GM21447 (cell line): ENCODE measurements at regions not wholly inside any gene's neighbourhood (a gene's known extent, or its start where the extent isn't known, plus 50 kb on each side); places are given as distances from the start of the nearest gene placed in this dataset.

Experiments
- ATAC-seq: cut with Tn5 transposase; IDR thresholded peaks from one replicate; pipeline ENCODE4 v1.9.1; 2021; ENCODE audit not compliant: unreplicated experiment

DNA sequence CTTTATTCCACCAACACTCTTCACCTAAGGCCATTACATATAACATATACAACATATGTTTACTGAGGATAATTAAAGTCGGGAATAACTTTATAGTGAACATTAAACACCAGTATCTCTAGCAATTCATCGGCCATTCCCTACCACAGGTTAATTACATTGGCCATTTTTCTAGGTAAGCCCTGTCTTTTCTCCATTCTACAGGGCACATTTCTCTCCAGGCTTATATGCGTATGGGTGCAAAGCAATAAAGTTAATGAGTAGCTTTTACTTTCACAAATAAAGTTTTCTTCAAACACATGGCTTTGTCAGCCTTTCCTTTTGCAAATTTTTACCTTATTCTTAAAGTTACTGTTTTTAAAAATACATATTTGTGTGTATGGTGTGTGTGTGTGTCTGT, 111.9 kb upstream of the IQCM start:
- ATAC-seq = no peak

DNA sequence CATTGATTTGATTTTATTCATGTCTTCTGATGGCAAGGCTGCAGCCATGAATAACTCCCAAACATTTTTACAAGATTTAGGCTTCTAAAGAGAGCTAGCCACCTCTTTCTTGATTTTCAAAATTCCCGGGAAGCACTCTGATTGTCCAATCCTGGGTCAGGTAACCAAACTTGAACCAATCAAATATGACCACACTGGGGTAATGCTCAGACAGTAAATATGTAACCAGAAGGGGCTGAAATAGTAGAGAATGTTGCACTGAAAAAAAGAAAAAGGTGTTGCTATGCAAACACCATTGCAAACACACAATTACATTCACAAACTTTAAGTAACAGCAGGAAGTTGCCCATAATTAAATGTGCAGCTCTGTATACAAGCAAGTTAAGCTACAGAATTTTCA, 112.9 kb upstream of the IQCM start:
- no peak for ATAC-seq

DNA sequence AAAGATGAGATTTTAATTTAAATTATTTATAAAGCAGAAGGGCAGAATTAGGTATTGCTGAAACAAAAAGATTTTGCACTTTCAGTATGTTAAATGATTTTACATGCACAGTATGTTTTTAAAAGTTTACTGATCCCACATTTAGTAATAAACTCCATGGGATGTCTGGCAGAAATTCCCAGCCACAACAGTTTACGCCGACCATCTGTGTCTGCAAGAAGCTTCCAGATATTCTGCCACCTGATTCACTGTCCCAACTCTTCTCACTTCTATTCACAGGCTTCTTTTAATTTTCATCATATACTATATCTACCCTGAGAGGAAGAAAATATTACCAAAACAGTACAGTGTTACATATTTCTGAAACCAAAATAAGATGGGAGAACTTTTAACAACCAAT, 115.8 kb upstream of the IQCM start:
- ATAC-seq = no peak

DNA sequence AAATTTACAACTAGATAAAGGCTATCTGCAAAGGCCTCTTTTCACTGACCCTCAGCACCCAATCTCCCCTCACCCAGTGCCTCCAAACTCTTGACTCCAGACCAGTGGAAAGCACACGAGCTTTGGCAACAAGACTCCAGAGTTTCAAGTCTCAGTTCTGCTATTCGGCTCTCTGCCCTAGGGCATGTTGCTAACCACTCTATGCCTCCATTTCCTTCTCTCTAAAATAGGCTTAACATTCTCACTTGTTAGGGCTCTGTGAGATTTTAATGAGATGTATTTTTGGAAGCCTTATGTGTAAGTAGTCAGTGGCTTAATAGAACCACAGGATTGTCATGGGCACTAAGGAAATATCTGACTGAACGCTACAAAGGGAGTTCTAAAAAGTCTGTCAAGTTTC, 116.5 kb upstream of the IQCM start:
- ATAC-seq = no peak

DNA sequence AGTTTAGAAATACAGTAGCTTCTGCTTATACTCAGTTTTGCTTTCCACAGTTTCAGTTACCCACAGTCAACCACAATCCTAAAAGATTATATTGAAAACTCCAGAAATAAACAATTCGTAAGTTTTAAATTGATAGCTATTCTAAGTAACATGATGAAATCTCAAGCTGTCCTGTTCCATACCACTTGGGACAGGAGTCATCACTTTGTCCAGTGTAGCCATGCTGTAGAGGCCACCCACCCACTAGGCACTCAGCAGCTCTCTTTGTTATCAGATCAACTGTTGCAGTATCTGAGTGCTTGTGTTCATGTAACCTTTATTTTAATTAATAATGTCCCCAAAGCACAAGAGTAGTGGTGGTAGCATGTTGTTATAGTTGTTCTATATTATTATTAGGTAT, 117.5 kb upstream of the IQCM start:
- no peak for ATAC-seq

DNA sequence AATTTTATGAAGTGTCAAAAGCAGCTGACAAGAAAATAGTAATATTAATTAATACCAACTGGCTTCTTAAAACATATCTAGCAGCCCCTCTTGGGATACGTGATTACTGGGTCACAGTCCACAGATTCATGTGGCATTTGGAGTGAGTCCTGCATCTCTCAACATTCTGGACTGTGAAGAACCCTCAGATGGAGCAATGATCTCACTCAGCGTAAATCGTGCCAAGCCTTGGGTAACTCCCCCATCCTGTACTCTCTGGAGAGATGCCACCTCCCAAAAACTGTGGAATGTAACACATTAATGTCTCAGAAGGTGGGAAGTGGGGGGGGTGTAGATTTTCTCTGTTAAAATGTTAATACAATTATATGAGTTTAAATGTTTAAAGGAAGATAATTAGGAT, 118.2 kb upstream of the IQCM start:
- no peak for ATAC-seq

DNA sequence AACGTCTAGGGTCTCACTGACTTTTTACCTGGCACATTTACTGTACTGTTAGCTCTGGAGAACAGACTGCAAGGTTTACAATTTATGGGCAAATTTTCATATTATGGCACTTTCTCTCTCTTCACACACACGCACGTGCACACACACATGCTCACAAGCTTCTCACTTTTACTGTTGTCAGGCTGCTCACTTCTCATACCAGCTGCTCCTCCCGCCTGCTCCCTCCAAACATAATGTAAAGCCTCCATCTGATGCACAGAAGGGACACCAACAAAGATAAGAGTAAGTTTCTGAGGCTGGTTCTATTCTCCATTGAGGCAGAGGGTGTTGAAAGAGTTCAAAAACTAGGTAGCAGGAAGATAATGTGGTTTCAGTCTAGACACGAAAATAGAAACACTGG, 128.9 kb upstream of the DCLK2 start:
- ATAC-seq = no peak

DNA sequence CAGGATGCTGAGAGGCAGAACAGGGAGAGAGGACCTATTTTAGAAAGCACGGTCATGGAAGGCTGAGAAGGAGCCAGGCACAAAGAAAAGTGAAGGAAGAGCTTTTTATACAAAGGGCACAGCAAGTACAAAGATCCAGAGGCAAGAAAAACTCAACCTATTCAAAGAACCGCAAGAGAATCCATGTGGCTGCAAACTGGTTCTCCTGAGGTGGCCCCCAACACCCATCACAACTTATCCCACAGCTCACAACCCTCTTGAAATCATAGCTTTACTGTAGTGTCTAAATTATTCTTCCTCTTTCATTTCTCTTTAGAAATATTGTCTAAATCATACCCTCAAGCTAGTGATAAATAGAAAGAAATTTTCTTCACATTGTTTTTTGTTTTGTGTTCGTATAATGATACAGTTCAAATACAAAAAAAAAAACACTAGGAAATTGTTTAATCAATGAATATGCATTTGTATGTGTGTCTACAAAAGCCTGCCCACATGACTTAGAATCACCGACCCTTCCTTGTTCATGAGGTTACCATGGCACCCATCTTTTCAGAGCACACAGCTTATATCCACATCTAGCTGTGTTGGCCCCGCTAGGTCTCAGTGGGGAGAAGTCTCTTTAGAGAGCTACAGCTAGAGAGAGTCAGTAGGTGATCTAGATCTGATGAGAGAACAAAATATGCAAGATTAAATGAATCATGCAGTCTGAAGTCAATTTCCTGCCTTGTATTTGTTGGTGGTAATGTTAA, 126.9 kb upstream of the DCLK2 start:
- no peak for ATAC-seq

DNA sequence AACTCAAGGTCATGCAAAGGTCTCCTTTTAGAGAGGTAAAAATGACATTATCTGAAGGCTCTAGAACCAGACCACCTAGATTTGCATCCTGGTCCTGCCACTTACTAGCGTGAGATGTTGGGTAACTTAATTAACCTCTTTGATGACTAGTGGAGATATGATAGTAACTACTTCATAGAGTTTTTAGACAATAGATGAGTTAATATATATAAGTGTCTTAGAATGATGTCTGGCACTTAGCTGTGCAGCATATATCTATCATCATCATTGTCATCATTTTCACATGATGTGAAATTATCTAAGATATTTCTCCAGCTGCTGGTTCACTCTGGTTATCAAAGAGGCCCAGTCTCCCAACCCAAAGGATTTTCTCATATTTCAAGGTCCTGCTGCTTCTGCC, 126.1 kb upstream of the DCLK2 start:
- ATAC-seq = no peak

DNA sequence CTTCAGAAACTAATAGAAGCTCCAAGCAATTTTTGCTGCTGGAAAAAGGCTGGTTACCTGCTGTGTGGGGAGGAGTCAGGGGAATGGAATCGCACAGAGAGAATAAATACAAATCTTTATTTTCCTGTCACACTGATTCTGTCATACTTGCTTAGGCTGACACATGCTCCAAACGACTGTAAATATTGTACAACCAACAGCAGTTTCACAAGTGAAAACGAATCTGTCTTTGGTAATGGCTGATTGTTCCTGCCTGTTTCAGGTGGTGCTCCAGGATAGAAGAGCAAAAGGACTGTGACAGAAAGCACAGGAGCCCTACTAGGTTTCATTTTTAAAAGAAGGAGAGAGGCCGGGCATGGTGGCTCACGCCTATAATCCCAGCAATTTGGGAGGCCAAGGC, 125.5 kb upstream of the DCLK2 start:
- no peak for ATAC-seq

DNA sequence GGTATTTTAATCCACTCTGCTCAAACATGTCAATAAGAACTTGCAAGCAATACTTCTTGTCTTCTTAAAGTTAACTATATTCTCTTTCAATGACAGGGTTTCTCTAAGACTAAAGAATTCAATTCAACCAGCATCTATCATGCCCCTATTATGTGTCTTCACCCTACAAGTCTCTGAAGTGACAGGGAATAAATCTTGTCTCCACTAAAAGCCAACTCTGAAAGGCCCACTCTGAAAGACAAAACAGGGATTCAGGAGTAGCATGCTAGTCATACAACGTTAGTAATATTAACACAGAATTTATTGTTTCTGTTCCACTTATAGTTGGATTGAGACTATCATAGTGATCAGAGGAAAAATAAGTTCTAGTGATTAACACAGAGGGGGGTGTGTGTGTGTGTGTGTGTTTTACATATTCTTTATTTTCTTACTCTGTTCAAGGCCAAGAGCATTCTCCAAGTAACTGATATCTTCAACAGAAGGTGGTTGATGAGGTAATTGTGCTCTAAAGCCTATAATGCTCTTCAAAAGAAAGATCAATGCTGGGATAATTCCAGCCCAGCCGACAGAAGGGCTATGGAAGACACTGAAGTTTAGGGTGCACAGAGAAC, 122.4 kb upstream of the DCLK2 start:
- no peak for ATAC-seq

DNA sequence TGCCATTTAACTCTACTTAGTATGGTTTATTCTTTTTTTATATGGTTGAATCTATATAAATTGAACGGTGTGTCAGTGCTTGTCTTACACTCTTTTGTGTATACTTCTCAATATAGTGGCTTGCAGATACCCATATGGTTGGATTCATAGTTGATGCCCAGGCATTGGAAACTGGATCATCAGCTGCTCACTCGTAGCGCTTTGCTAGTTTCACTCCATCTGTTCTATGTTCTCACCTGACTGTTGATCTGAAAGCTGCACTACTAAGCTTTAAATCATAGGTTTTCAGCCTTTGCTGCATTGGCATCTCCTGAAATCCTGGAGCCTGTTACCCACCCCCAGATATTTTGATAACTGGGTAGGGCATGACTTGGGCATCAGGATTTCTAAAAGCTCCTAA, 121.6 kb upstream of the DCLK2 start:
- no peak for ATAC-seq

DNA sequence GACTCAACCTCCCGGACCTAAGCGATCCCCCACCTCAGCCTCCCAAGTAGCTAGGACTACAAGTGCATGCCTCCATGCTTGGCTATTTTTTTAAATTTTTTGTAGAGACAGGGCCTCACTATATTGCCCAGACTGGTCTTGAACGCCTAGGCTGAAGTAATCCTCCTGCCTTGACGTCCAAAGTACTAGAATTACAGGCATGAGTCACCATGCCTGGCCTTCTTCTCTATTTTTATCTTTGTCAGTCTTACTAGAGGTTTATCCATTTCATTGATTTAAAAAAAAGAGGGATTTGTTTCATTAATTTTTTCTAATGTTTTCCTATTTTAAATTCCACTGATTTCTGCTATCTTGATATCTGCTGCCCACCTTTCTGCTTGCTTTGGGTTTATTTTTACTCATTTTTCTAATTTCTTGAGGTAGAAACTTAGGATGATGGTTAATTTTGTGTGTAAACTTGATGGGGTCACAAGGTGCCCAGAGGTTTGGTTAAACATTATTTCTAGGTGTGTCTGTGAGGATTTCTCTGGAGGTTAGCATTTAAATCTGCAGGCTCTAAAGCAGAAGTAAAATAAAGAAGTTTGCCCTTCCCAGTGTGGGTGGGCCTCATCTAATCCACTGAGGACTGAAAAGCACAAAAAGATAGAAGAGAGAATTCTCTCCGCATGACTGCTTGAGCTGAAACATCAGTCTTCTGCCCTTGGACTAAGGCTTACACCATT, 116.2 kb upstream of the DCLK2 start:
- no peak for ATAC-seq

DNA sequence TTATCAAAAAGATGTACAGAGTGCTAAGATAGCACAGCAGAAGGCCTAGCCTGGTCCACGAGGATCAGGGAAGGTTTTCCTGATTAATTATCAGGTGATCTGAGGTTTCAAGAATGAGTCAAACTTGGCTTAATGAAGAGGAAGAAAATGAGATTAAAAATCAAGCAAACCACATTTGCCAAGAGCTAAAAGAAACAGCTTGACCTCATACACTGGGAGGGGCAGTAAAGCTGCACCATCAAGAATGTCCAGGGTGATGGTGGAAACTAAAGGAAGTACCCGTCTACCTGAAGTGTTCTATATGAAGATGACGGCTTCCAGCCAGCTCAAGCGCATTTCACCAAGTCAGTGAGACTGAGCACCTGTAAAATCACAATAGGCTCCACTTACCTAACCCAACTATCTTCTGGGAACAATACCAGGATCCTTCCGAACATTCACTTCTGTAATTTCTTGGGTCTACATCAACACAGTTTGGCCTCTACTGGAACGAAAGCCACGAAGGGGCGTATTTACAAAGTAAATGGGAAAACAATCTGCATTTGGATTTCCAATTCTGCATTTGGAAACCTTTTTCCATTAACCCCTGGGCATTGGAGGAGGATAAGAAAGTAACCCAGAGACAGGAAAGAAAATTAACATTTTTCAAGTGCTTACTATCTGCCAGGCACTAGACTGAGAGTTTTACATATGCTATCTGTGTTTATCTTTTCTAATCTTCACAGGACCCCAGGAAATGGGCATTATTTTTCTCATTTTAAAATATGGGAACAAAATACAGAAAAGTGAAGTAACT, 114.0 kb upstream of the DCLK2 start:
- ATAC-seq = no peak

DNA sequence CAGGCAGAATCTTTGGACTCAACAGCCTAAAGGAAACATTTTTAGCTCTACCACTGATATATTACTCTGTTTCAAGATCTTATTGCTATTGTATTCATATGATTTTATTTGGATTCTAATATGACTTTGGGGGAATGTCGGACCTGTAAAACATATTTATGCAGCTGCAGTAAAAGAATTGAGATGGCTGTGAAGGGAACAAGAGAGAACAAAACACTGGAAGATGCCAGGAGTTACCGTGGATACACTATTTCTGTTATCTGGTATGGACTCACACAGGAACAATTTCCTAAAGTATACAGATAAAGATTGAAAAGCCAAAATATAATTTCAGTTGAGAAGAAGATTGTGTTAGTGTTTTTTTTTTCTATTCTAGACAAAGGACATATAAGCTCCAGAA, 113.0 kb upstream of the DCLK2 start:
- no peak for ATAC-seq

DNA sequence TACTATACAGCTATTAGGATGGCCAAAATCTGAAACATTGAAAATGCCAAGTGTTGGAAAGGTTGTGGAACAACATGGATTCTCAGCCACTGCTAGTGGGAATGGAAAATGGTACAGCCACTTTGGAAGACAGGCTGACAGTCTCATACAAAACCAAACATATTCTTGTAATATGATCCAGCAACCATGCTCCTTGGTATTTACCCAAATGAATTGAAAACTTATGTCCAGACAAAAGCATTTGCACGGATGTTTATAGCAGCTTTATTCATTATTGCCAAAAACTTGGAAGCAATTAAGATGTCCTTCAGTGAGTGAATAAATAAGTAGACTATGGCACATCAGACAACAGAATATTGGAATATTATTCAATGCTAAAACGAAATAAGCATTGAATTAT, 105.8 kb upstream of the DCLK2 start:
- no peak for ATAC-seq

DNA sequence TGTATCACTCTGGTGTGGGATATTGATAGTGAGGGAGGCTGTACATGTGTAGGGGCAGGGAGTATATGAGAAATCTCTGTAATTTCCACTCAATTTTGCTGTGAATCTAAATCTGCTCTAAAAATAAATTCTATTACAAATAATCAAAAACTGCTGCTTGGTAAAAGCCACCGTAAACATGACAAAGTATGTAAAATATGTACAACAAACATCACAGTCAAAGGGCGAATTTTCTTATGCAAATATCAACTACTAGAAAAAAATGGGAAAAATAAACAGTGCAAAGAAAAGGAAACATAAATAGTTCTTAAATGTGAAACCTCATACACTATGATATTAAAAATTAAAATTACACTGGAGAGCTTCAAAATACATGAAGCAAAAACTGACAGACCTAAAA, 105.1 kb upstream of the DCLK2 start:
- no peak for ATAC-seq

DNA sequence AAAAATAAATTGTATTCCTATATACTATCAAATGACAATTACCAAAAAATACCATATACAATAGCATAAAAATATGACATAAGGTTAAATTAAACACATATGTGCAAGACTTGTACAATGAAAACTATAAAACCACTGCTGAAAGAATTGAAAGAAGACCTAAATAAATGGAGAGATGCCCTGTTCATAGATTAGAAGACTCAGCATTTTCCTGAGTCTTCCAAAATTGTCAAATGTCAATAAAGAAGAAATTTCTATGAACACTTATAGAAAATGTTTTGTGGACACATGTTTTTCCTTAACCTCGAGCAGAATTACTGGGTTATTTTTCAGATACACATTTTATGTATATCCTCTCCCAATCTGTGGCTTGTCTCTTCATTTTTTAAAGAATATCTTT, 103.1 kb upstream of the DCLK2 start:
- no peak for ATAC-seq

DNA sequence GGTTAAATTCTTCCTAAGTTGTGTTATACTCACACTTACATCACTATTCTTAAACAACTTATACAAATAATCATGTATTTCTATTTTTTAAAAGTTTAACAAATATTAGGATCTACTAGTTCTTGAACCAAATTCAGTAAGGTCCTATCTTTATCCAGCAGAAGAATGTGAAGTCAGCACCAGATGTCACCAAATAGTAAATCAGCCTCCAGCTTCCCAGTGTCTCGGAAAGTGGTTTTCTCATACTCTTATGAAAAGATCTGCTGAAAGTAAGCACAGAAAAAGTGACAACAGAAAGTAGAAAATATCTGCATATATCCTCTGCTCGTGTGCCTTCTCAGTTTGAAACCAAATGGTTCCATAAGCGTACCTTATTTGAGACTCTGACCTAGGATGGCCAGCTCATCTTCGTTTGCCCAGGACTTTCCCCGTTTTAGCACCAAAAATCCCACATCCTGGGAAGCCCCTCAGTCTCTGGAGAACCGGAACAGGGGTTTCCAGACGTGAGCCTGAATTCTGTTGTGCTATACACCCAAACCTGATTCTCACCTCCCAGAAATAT, 98.0 kb upstream of the DCLK2 start:
- no peak for ATAC-seq

DNA sequence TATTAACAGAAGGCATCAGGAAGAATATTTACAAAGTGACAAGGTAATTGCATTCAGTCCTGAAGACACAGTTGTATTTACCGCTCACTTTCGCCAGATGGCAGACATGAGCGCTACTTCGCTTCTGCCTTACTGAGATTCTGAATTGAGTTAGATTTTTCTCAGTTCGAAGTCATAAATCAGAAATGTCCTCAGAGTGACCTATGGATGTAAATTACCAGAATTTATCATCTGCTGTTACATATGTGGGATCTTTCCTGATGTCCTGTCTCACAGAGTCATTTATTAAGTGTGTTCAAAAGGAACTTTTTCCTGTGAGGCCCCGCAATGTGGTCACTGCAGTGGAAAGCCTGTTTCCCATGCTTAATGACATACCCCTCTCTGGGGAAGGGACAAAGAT, 97.3 kb upstream of the DCLK2 start:
- ATAC-seq = no peak

DNA sequence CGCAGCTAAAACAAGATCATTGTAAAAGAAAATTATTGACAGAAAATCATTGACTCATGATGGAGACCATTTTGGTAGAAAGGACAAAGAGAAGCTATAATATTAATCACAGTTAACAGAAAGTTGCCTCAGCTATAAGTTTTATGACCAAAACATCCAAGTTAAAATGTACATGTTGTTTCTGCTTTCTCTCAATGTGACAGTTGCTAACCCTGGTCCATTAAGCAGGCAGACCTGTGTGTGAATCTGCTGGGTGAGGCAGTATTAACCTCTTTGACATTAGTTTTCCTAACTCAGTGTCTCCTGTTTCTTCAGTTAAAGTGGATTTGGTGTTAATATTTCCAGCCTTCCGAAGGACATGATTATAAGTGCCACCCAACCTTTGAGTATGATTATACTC, 94.8 kb upstream of the DCLK2 start:
- no peak for ATAC-seq
